Gastrocnemius medialis (tissue), 4 donors: ENCODE measurements at regions not wholly inside any gene's neighbourhood (a gene's known extent, or its start where the extent isn't known, plus 50 kb on each side); places are given as distances from the start of the nearest gene placed in this dataset.

ENCODE experiments used
- CTCF ChIP-seq, 5 experiments: fragments of 450-650 bp in 3 of 5; fragments of 200-600 bp in 2 of 5; sonication (generic) in 2 of 5; IDR thresholded peaks in 4 of 5; conservative IDR thresholded peaks in 1 of 5; 1 replicate in 4 of 5; 2 replicates in 1 of 5; pipeline ENCODE4 v1.5.1; 2016 to 2019; ENCODE audit warnings: antibody characterized with exemption in 5 of 5, mild to moderate bottlenecking in 3 of 5, moderate library complexity in 3 of 5
- POLR2A ChIP-seq, 2 donors: fragments of 450-650 bp; IDR thresholded peaks; one replicate each; pipeline ENCODE4 v1.6.1; 2017; ENCODE audit warnings: antibody characterized with exemption in 2 of 2, mild to moderate bottlenecking in 2 of 2, moderate library complexity in 2 of 2

- no peak for TF ChIP-seq CTCF (IDR thresholded peaks at IDR 0.05 in 4 of 5, conservative IDR thresholded peaks at IDR 0.05 in 1 of 5)
- TF ChIP-seq POLR2A (IDR thresholded peaks at IDR 0.05): no peak
Measured at GRCh38 chr21:25373126-25374082, 233.9 kb downstream of the MRPL39 start.
